HEK293 (cell line): ENCODE measurements at regions not wholly inside any gene's neighbourhood (a gene's known extent, or its start where the extent isn't known, plus 50 kb on each side); places are given as distances from the start of the nearest gene placed in this dataset.

Experiments
- CTCF ChIA-PET: fragments of 350-600 bp; formaldehyde crosslinking; extraction: SDS; loops from one replicate; lab custom pipeline; 2021; ENCODE audit warnings: antibody characterized with exemption; lab: Yijun Ruan, JAX
- POLR2A ChIA-PET: fragments of 300-600 bp; formaldehyde crosslinking; extraction: SDS; loops from one replicate; lab custom pipeline; 2020; ENCODE audit warnings: antibody characterized with exemption, inconsistent platforms; lab: Yijun Ruan, JAX
- H3K27ac ChIP-seq: fragments of 200-500 bp; sonication (Bioruptor generic); 2 replicates; pipeline ENCODE4 v1.5.1; 2014; ENCODE audit warnings: low read depth, low read length, control low read depth, inconsistent platforms; ENCODE audit errors: extremely low read depth
- H3K36me3 ChIP-seq, 2 experiments: fragments of 200-500 bp in 1 of 2; sonication (Bioruptor generic) in 1 of 2; 1 replicate in 1 of 2; 2 replicates in 1 of 2; pipeline ENCODE4 v1.5.1; 2014 to 2017; ENCODE audit warnings: inconsistent platforms in 2 of 2, low read length in 2 of 2; ENCODE audit not compliant: control insufficient read depth in 2 of 2, insufficient read depth in 1 of 2
- H3K4me1 ChIP-seq: fragments of 200-500 bp; sonication (Bioruptor generic); 2 replicates; pipeline ENCODE4 v1.5.1; 2014; ENCODE audit warnings: mild to moderate bottlenecking, low read length, inconsistent platforms; ENCODE audit not compliant: control insufficient read depth, insufficient read depth
- H3K4me3 ChIP-seq: 2 replicates; pipeline ENCODE4 v1.5.1; 2011; ENCODE audit warnings: low read depth, mild to moderate bottlenecking, control low read depth, low read length, moderate library complexity
- H3K9me3 ChIP-seq: fragments of 200-500 bp; sonication (Bioruptor generic); 2 replicates; pipeline ENCODE4 v1.5.1; 2014; ENCODE audit warnings: low read depth, low read length, inconsistent platforms; ENCODE audit not compliant: control insufficient read depth, insufficient read depth
- GLIS1 ChIP-seq: fragments of 450-650 bp; formaldehyde crosslinking; IDR thresholded peaks from 2 replicates; pipeline ENCODE4 v1.5.1; 2016; ENCODE audit warnings: missing biosample characterization, missing genetic modification characterization
- HOXC10 ChIP-seq: sonication (generic); formaldehyde crosslinking; IDR thresholded peaks from 2 replicates; pipeline ENCODE4 v1.8.1; 2023; ENCODE audit warnings: mild to moderate bottlenecking, missing genetic modification reagents
- MEIS1 ChIP-seq: sonication (generic); formaldehyde crosslinking; IDR thresholded peaks from 2 replicates; pipeline ENCODE4 v1.8.1; 2022; ENCODE audit warnings: missing genetic modification reagents, mild to moderate bottlenecking, borderline replicate concordance
- SALL2 ChIP-seq: fragments of 450-650 bp; formaldehyde crosslinking; IDR thresholded peaks from 2 replicates; pipeline ENCODE4 v1.5.0; 2017; ENCODE audit warnings: missing biosample characterization, mild to moderate bottlenecking, missing genetic modification characterization, borderline replicate concordance
- SP7 ChIP-seq: fragments of 450-650 bp; formaldehyde crosslinking; IDR thresholded peaks from 2 replicates; pipeline ENCODE4 v1.5.1; 2016; ENCODE audit warnings: missing biosample characterization, missing genetic modification characterization
- TCF7L2 ChIP-seq: IDR thresholded peaks from 2 replicates; pipeline ENCODE4 v1.6.1; 2011; ENCODE audit warnings: low read depth, mild to moderate bottlenecking, inconsistent platforms, low read length, moderate library complexity, borderline replicate concordance
- ZBTB20 ChIP-seq: fragments of 450-650 bp; formaldehyde crosslinking; IDR thresholded peaks from 2 replicates; pipeline ENCODE4 v1.5.1; 2016; ENCODE audit warnings: missing biosample characterization, missing genetic modification characterization
- ZNF157 ChIP-seq: fragments of 450-650 bp; formaldehyde crosslinking; IDR thresholded peaks from 2 replicates; pipeline ENCODE4 v1.5.1; 2016; ENCODE audit warnings: missing biosample characterization, missing genetic modification characterization
- ZNF18 ChIP-seq: fragments of 450-650 bp; formaldehyde crosslinking; IDR thresholded peaks from 2 replicates; pipeline ENCODE4 v1.5.1; 2016; ENCODE audit warnings: missing biosample characterization, missing genetic modification characterization
- ZNF391 ChIP-seq: fragments of 450-650 bp; formaldehyde crosslinking; IDR thresholded peaks from 2 replicates; pipeline ENCODE4 v1.5.1; 2016; ENCODE audit warnings: low read depth, missing biosample characterization, missing genetic modification characterization, borderline replicate concordance
- ZNF423 ChIP-seq: fragments of 450-650 bp; formaldehyde crosslinking; IDR thresholded peaks from 2 replicates; pipeline ENCODE4 v1.5.1; 2016; ENCODE audit warnings: missing biosample characterization, missing genetic modification characterization
- ZNF580 ChIP-seq: fragments of 450-650 bp; formaldehyde crosslinking; IDR thresholded peaks from 2 replicates; pipeline ENCODE4 v1.5.1; 2016; ENCODE audit warnings: missing biosample characterization, missing genetic modification characterization
- ZNF623 ChIP-seq: fragments of 450-650 bp; formaldehyde crosslinking; IDR thresholded peaks from 2 replicates; pipeline ENCODE4 v1.5.1; 2016; ENCODE audit warnings: missing biosample characterization, missing genetic modification characterization
- ZNF658 ChIP-seq: fragments of 450-650 bp; formaldehyde crosslinking; IDR thresholded peaks from 2 replicates; pipeline ENCODE4; 2016; ENCODE audit warnings: missing biosample characterization, missing genetic modification characterization
- ZNF837 ChIP-seq: fragments of 450-650 bp; formaldehyde crosslinking; IDR thresholded peaks from 2 replicates; pipeline ENCODE4 v1.5.1; 2016; ENCODE audit warnings: missing biosample characterization, missing genetic modification characterization
- TF ChIP-seq, protein P1 (sequence below): fragments of 450-650 bp; formaldehyde crosslinking; IDR thresholded peaks from 2 replicates; pipeline ENCODE4 v1.5.1; 2016; ENCODE audit warnings: missing biosample characterization, missing genetic modification characterization
- TF ChIP-seq, protein P2 (sequence below): fragments of 450-650 bp; IDR thresholded peaks from 2 replicates; pipeline ENCODE4 v1.5.1; 2018; ENCODE audit warnings: missing biosample characterization, mild to moderate bottlenecking, missing genetic modification characterization
- TF ChIP-seq, protein P3 (sequence below): fragments of 450-650 bp; formaldehyde crosslinking; IDR thresholded peaks from 2 replicates; pipeline ENCODE4 v1.5.1; 2016; ENCODE audit warnings: missing biosample characterization, missing genetic modification characterization

GRCh38 chr4:45284400-45285085 is 558.2 kb upstream of the GNPDA2 start:
- no peaks in the 10 kb centered on the region for H3K36me3 ChIP-seq
- CTCF ChIA-PET, result no interaction called here
- POLR2A ChIA-PET, result no interaction called here
- TF ChIP-seq, protein P1, sequence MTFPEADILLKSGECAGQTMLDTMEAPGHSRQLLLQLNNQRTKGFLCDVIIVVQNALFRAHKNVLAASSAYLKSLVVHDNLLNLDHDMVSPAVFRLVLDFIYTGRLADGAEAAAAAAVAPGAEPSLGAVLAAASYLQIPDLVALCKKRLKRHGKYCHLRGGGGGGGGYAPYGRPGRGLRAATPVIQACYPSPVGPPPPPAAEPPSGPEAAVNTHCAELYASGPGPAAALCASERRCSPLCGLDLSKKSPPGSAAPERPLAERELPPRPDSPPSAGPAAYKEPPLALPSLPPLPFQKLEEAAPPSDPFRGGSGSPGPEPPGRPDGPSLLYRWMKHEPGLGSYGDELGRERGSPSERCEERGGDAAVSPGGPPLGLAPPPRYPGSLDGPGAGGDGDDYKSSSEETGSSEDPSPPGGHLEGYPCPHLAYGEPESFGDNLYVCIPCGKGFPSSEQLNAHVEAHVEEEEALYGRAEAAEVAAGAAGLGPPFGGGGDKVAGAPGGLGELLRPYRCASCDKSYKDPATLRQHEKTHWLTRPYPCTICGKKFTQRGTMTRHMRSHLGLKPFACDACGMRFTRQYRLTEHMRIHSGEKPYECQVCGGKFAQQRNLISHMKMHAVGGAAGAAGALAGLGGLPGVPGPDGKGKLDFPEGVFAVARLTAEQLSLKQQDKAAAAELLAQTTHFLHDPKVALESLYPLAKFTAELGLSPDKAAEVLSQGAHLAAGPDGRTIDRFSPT (tag by site-specific recombination), result no peak
- TF ChIP-seq ZNF580 (tag by site-specific recombination) (no peak), ZNF18 (no peak), SP7 (tag by site-specific recombination) (no peak), ZNF658 (tag by site-specific recombination) (no peak), MEIS1 (no peak), GLIS1 (tag by site-specific recombination) (no peak), ZNF837 (tag by site-specific recombination) (no peak), TCF7L2 (no peak), ZNF157 (tag by site-specific recombination) (no peak), ZNF423 (tag by site-specific recombination) (no peak), SALL2 (tag by site-specific recombination) (no peak), HOXC10 (no peak), ZNF623 (tag by site-specific recombination) (no peak), ZNF391 (tag by site-specific recombination) (no peak), ZBTB20 (tag by site-specific recombination) (no peak)
- TF ChIP-seq, protein P2, sequence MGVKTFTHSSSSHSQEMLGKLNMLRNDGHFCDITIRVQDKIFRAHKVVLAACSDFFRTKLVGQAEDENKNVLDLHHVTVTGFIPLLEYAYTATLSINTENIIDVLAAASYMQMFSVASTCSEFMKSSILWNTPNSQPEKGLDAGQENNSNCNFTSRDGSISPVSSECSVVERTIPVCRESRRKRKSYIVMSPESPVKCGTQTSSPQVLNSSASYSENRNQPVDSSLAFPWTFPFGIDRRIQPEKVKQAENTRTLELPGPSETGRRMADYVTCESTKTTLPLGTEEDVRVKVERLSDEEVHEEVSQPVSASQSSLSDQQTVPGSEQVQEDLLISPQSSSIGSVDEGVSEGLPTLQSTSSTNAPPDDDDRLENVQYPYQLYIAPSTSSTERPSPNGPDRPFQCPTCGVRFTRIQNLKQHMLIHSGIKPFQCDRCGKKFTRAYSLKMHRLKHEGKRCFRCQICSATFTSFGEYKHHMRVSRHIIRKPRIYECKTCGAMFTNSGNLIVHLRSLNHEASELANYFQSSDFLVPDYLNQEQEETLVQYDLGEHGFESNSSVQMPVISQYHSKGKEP (tag by site-specific recombination), result no peak
- TF ChIP-seq, protein P3, sequence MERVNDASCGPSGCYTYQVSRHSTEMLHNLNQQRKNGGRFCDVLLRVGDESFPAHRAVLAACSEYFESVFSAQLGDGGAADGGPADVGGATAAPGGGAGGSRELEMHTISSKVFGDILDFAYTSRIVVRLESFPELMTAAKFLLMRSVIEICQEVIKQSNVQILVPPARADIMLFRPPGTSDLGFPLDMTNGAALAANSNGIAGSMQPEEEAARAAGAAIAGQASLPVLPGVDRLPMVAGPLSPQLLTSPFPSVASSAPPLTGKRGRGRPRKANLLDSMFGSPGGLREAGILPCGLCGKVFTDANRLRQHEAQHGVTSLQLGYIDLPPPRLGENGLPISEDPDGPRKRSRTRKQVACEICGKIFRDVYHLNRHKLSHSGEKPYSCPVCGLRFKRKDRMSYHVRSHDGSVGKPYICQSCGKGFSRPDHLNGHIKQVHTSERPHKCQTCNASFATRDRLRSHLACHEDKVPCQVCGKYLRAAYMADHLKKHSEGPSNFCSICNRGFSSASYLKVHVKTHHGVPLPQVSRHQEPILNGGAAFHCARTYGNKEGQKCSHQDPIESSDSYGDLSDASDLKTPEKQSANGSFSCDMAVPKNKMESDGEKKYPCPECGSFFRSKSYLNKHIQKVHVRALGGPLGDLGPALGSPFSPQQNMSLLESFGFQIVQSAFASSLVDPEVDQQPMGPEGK (tag by site-specific recombination), result no peak
- TF ChIP-seq, all 188 proteins: peak for 0
- H3K27ac ChIP-seq, result no peak overlapping the region
- no peaks in the 10 kb centered on the region for H3K4me1 ChIP-seq
- H3K9me3 ChIP-seq, result no peaks in the 10 kb centered on the region
- no peak overlapping the region for H3K4me3 ChIP-seq
